ENCODE measurements at regions not wholly inside any gene's neighbourhood (a gene's known extent, or its start where the extent isn't known, plus 50 kb on each side); places are given as distances from the start of the nearest gene placed in this dataset.

DNA sequence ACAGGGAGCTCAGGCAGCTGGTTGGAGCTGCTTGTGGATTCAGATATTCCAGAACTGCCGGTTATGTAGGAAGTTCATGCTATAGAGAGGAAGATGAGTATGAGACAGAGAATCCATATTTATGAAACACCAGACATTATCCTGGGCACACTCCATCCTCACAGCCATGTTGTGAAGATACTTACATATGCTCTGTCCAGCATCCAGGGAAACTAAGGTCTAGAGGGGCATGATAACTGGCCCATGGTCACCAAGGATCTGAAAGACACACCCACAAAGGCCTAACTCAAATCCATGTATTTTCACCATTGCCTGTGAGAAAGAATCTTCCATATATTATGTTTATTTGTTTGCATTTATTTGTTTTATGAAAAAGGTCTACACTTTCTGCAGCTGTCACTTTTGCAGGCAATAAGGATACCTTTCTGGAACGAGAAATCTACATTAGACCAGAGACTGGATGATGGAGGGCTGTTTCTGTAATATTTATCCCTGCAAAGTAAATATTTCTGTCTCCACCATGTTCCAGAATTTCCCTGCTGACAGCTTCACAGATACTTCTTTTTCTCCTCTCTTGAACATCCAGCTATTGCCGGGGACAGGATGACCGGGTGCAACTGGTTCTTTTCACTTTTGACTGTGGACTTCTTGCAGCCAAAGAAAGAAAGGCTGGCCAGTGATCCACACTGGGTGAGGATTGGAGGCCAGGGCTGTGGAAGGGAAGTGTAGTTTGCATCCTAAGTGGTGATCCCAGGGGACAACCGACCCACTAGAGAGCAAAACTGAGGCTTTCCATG, 145.9 kb upstream of the NAV2 start:
- Histone ChIP-seq H3K9ac (ENCODE audit: low read depth in 1 of 2, low read length in 2 of 2) (no peak overlapping the region), H3K9me3 (ENCODE audit: control insufficient read depth in 1 of 2, low read length in 2 of 2) (no peaks in the 10 kb centered on the region), H3K27ac (ENCODE audit: low read depth, low read length) (no peak overlapping the region), H3K27me3 (ENCODE audit: control insufficient read depth in 1 of 2, insufficient read depth in 2 of 2, low read length in 2 of 2) (no peaks in the 10 kb centered on the region), H3K36me3 (ENCODE audit: control insufficient read depth in 1 of 2, insufficient read depth in 2 of 2, low read length in 2 of 2) (no peaks in the 10 kb centered on the region), H3K4me3 (ENCODE audit: low read depth in 1 of 2, low read length in 2 of 2) (no peak overlapping the region), H3K4me1 (ENCODE audit: control insufficient read depth in 1 of 2, insufficient read depth in 2 of 2, low read length in 2 of 2) (no peaks in the 10 kb centered on the region)

DNA sequence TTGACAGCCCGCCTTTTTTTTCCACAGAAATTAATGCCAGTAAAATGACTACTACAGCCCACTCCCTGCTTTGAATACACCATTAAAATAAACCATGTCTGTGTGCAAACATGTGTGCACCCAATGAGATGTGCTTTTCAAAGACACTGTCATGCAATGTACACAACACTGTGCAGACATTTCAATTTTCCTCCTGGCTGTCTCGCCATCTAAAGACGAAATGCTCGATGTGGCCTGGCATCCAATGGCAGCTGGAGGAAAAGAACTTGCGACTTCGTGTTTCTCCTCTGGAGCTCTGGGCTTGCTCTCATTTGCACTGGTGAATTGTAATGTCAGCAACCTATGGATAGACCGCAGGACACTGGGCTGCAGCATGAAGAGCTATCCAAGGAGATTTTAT, 147.0 kb upstream of the NAV2 start:
- Histone ChIP-seq H3K4me1 (ENCODE audit: control insufficient read depth in 1 of 2, insufficient read depth in 2 of 2, low read length in 2 of 2) (no peaks in the 10 kb centered on the region), H3K27ac (ENCODE audit: low read depth, low read length) (no peak overlapping the region), H3K9ac (ENCODE audit: low read depth in 1 of 2, low read length in 2 of 2) (no peak overlapping the region), H3K27me3 (ENCODE audit: control insufficient read depth in 1 of 2, insufficient read depth in 2 of 2, low read length in 2 of 2) (no peaks in the 10 kb centered on the region), H3K9me3 (ENCODE audit: control insufficient read depth in 1 of 2, low read length in 2 of 2) (no peaks in the 10 kb centered on the region), H3K36me3 (ENCODE audit: control insufficient read depth in 1 of 2, insufficient read depth in 2 of 2, low read length in 2 of 2) (no peaks in the 10 kb centered on the region), H3K4me3 (ENCODE audit: low read depth in 1 of 2, low read length in 2 of 2) (no peak overlapping the region)

DNA sequence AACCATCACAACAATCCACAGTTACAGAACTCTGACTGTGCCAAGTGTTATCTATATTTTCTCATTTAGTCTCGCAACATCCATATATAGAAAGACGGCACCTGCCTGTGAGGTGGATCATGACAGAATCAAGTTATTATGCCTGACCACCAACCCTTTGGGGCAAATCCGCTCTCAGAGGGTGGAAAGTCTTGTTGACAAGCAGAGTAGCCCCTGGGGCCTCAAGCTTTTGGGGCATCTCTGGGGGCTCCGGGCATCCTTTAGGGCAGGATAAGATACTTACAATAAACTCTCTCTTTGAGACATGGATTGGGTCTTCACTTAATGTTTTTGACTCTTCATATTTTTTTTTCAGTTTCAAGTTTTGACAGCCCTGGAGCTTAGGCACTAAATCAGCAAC, 150.5 kb upstream of the NAV2 start:
- no peaks in the 10 kb centered on the region for H3K27me3 ChIP-seq (ENCODE audit: control insufficient read depth in 1 of 2, insufficient read depth in 2 of 2, low read length in 2 of 2)
- no peak overlapping the region for H3K9ac ChIP-seq (ENCODE audit: low read depth in 1 of 2, low read length in 2 of 2)
- no peak overlapping the region for H3K27ac ChIP-seq (ENCODE audit: low read depth, low read length)
- no peaks in the 10 kb centered on the region for H3K36me3 ChIP-seq (ENCODE audit: control insufficient read depth in 1 of 2, insufficient read depth in 2 of 2, low read length in 2 of 2)
- no peak overlapping the region for H3K4me3 ChIP-seq (ENCODE audit: low read depth in 1 of 2, low read length in 2 of 2)
- no peaks in the 10 kb centered on the region for H3K9me3 ChIP-seq (ENCODE audit: control insufficient read depth in 1 of 2, low read length in 2 of 2)
- H3K4me1 ChIP-seq (ENCODE audit: control insufficient read depth in 1 of 2, insufficient read depth in 2 of 2, low read length in 2 of 2): peaks cover 0 to 6% of the 10 kb centered on the region in 2 donors

DNA sequence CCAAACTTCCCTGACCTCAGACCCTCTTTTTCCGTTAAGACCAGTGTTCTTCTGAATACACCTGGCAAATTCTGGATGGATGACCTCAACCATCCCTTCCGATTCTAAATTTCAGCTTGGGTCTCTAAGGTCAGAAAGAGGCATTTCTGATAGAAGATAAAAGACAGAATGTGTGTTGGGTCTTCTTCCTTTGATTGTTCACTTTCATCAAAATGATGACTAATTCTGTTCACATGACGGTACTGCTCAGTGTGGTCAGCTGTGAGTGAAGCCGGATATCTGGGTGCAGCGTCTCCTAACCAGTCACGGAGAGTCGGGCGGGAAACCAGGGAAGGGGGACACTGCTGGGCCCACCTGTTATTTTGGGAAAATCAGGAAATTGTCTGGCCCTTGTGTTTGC, 151.6 kb upstream of the NAV2 start:
- Histone ChIP-seq H3K9ac (ENCODE audit: low read depth in 1 of 2, low read length in 2 of 2) (no peak overlapping the region), H3K27me3 (ENCODE audit: control insufficient read depth in 1 of 2, insufficient read depth in 2 of 2, low read length in 2 of 2) (no peaks in the 10 kb centered on the region), H3K27ac (ENCODE audit: low read depth, low read length) (no peak overlapping the region), H3K9me3 (ENCODE audit: control insufficient read depth in 1 of 2, low read length in 2 of 2) (no peaks in the 10 kb centered on the region), H3K4me3 (ENCODE audit: low read depth in 1 of 2, low read length in 2 of 2) (no peak overlapping the region), H3K36me3 (ENCODE audit: control insufficient read depth in 1 of 2, insufficient read depth in 2 of 2, low read length in 2 of 2) (no peaks in the 10 kb centered on the region), H3K4me1 (ENCODE audit: control insufficient read depth in 1 of 2, insufficient read depth in 2 of 2, low read length in 2 of 2) (peaks cover 0 to 6% of the 10 kb centered on the region in 2 donors)

DNA sequence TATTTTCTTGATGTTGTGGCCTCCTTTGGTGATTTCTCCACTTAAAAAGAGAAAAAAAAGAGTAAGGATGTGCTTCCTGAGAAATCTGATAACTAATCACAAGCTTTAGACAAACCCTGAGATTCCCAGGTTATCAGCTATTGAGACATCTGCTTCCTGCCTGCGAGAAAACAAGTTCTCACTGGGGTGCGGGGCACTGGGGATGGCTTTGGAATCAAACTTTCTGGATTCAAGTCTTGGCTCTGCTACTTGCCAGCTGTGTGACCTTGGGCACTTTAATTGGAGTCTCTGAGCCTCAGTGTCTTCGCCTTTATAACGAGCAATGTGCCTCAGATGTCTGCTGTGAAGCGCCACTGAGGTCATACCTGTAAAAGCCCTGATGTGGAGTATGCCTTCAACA, 152.5 kb upstream of the NAV2 start:
- no peak overlapping the region for H3K9ac ChIP-seq (ENCODE audit: low read depth in 1 of 2, low read length in 2 of 2)
- no peaks in the 10 kb centered on the region for H3K9me3 ChIP-seq (ENCODE audit: control insufficient read depth in 1 of 2, low read length in 2 of 2)
- H3K27ac ChIP-seq (ENCODE audit: low read depth, low read length): no peak overlapping the region
- peaks cover 0 to 8% of the 10 kb centered on the region in 2 donors for H3K4me1 ChIP-seq (ENCODE audit: control insufficient read depth in 1 of 2, insufficient read depth in 2 of 2, low read length in 2 of 2)
- H3K4me3 ChIP-seq (ENCODE audit: low read depth in 1 of 2, low read length in 2 of 2): no peak overlapping the region
- H3K27me3 ChIP-seq (ENCODE audit: control insufficient read depth in 1 of 2, insufficient read depth in 2 of 2, low read length in 2 of 2): no peaks in the 10 kb centered on the region
- no peaks in the 10 kb centered on the region for H3K36me3 ChIP-seq (ENCODE audit: control insufficient read depth in 1 of 2, insufficient read depth in 2 of 2, low read length in 2 of 2)

- Histone ChIP-seq H3K27ac (ENCODE audit: low read depth, low read length) (no peak overlapping the region), H3K4me3 (ENCODE audit: low read depth in 1 of 2, low read length in 2 of 2) (no peak overlapping the region), H3K9ac (ENCODE audit: low read depth in 1 of 2, low read length in 2 of 2) (no peak overlapping the region), H3K36me3 (ENCODE audit: control insufficient read depth in 1 of 2, insufficient read depth in 2 of 2, low read length in 2 of 2) (no peaks in the 10 kb centered on the region), H3K9me3 (ENCODE audit: control insufficient read depth in 1 of 2, low read length in 2 of 2) (no peaks in the 10 kb centered on the region), H3K4me1 (ENCODE audit: control insufficient read depth in 1 of 2, insufficient read depth in 2 of 2, low read length in 2 of 2) (peaks cover 0 to 11% of the 10 kb centered on the region in 2 donors), H3K27me3 (ENCODE audit: control insufficient read depth in 1 of 2, insufficient read depth in 2 of 2, low read length in 2 of 2) (no peaks in the 10 kb centered on the region)
These were observed 152.9 kb upstream of the NAV2 start for GRCh38 chr11:19559746-19560145.

DNA sequence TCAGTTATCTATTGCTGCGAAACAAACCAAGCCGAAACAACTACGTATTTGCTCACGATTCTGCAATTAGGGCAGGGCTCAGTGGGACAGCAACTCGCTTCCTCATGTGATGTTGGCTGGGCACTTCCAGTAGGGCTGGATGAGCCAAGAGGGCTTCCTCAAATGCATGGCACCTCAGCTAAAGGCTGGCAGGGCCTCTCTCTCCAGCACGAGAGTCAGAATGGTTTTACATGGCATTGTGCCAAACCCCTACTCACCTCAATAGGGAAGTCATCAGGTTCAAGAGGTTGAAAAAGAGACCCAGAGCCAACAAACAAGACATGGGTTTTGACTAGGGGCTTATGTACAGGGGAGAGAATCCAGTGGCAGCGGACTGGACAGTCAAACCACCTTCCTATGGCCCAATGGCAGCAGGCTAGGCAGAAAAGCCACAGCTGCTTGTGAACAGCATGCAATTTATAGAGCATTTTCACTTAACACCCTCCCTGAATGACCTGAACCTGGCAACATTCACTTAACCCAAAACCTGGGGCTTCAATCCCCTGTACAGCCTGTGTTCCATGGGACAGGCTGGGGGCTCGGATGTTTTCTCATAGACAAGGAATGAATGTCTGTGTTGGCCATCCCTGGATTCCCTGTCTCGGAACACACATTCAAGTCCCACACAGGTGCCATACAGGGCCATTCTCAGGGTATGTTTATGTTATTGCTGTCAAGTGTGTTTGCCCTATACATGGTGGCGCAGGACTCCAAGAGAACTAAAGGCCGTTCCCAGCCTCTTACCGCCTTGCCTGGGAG, 154.2 kb upstream of the NAV2 start:
- no peaks in the 10 kb centered on the region for H3K36me3 ChIP-seq (ENCODE audit: control insufficient read depth in 1 of 2, insufficient read depth in 2 of 2, low read length in 2 of 2)
- no peak overlapping the region for H3K9ac ChIP-seq (ENCODE audit: low read depth in 1 of 2, low read length in 2 of 2)
- peaks cover 0 to 11% of the 10 kb centered on the region in 2 donors for H3K4me1 ChIP-seq (ENCODE audit: control insufficient read depth in 1 of 2, insufficient read depth in 2 of 2, low read length in 2 of 2)
- H3K27me3 ChIP-seq (ENCODE audit: control insufficient read depth in 1 of 2, insufficient read depth in 2 of 2, low read length in 2 of 2): no peaks in the 10 kb centered on the region
- H3K27ac ChIP-seq (ENCODE audit: low read depth, low read length): no peak overlapping the region
- H3K4me3 ChIP-seq (ENCODE audit: low read depth in 1 of 2, low read length in 2 of 2): no peak overlapping the region
- H3K9me3 ChIP-seq (ENCODE audit: control insufficient read depth in 1 of 2, low read length in 2 of 2): no peaks in the 10 kb centered on the region

GRCh38 chr11:19557720-19558140, 154.9 kb upstream of the NAV2 start:
- no peaks in the 10 kb centered on the region for H3K27me3 ChIP-seq (ENCODE audit: control insufficient read depth in 1 of 2, insufficient read depth in 2 of 2, low read length in 2 of 2)
- no peak overlapping the region for H3K27ac ChIP-seq (ENCODE audit: low read depth, low read length)
- H3K9ac ChIP-seq (ENCODE audit: low read depth in 1 of 2, low read length in 2 of 2): no peak overlapping the region
- H3K36me3 ChIP-seq (ENCODE audit: control insufficient read depth in 1 of 2, insufficient read depth in 2 of 2, low read length in 2 of 2): no peaks in the 10 kb centered on the region
- no peak overlapping the region for H3K4me3 ChIP-seq (ENCODE audit: low read depth in 1 of 2, low read length in 2 of 2)
- H3K9me3 ChIP-seq (ENCODE audit: control insufficient read depth in 1 of 2, low read length in 2 of 2): no peaks in the 10 kb centered on the region
- H3K4me1 ChIP-seq (ENCODE audit: control insufficient read depth in 1 of 2, insufficient read depth in 2 of 2, low read length in 2 of 2): peaks cover 0 to 11% of the 10 kb centered on the region in 2 donors

GRCh38 chr11:19557185-19557584, 155.5 kb upstream of the NAV2 start:
- Histone ChIP-seq H3K9ac (ENCODE audit: low read depth in 1 of 2, low read length in 2 of 2) (no peak overlapping the region), H3K36me3 (ENCODE audit: control insufficient read depth in 1 of 2, insufficient read depth in 2 of 2, low read length in 2 of 2) (no peaks in the 10 kb centered on the region), H3K4me3 (ENCODE audit: low read depth in 1 of 2, low read length in 2 of 2) (no peak overlapping the region), H3K27ac (ENCODE audit: low read depth, low read length) (no peak overlapping the region), H3K4me1 (ENCODE audit: control insufficient read depth in 1 of 2, insufficient read depth in 2 of 2, low read length in 2 of 2) (peaks cover 0 to 11% of the 10 kb centered on the region in 2 donors), H3K27me3 (ENCODE audit: control insufficient read depth in 1 of 2, insufficient read depth in 2 of 2, low read length in 2 of 2) (no peaks in the 10 kb centered on the region), H3K9me3 (ENCODE audit: control insufficient read depth in 1 of 2, low read length in 2 of 2) (no peaks in the 10 kb centered on the region)

DNA sequence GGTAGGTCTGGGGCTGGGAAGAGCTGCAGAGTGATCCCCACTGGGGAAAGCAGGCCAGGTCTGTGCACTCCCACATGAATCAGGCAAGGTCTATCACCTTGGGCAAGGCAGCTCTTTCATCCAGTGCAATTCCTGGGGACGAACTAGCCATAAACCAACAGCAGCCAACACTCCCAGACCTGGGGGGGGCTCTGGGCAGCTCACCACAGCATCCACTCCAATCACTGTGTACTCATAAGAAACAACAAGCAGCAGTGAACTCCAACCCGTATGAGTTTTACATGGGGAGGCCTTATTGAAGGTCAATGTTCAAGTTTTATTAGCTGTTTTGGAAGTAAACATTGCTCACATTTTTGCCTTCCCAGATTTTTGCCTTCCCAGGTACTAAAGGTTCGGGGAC, 157.4 kb upstream of the NAV2 start:
- Histone ChIP-seq H3K4me1 (ENCODE audit: control insufficient read depth in 1 of 2, insufficient read depth in 2 of 2, low read length in 2 of 2) (peaks cover 0 to 8% of the 10 kb centered on the region in 2 donors), H3K27ac (ENCODE audit: low read depth, low read length) (no peak overlapping the region), H3K27me3 (ENCODE audit: control insufficient read depth in 1 of 2, insufficient read depth in 2 of 2, low read length in 2 of 2) (no peaks in the 10 kb centered on the region), H3K4me3 (ENCODE audit: low read depth in 1 of 2, low read length in 2 of 2) (no peak overlapping the region), H3K9me3 (ENCODE audit: control insufficient read depth in 1 of 2, low read length in 2 of 2) (no peaks in the 10 kb centered on the region), H3K9ac (ENCODE audit: low read depth in 1 of 2, low read length in 2 of 2) (no peak overlapping the region), H3K36me3 (ENCODE audit: control insufficient read depth in 1 of 2, insufficient read depth in 2 of 2, low read length in 2 of 2) (no peaks in the 10 kb centered on the region)

Measured in duodenal mucosa (tissue), 2 donors.